Activated B cell treated with CpG ODN at 0.5 μM for 24 hours (primary cell): ENCODE measurements at regions not wholly inside any gene's neighbourhood (a gene's known extent, or its start where the extent isn't known, plus 50 kb on each side); places are given as distances from the start of the nearest gene placed in this dataset.

Experiments
- ATAC-seq: fragments of 200-7000 bp; cut with Tn5 transposase; one replicate; pipeline ENCODE4 v1.10.0; 2021; ENCODE audit warnings: low read depth, mild to moderate bottlenecking, moderate library complexity
- CTCF ChIA-PET: fragments of 350-600 bp; sonication (Branson Sonifier 250); formaldehyde crosslinking; loops from one replicate; lab custom pipeline; 2021; ENCODE audit warnings: antibody characterized with exemption; lab: Charles Lee
- POLR2A ChIA-PET: fragments of 350-600 bp; sonication (Branson Sonifier 250); formaldehyde crosslinking; loops from one replicate; lab custom pipeline; 2021; ENCODE audit warnings: antibody characterized with exemption; lab: Charles Lee
- DNase-seq: peaks from one replicate; pipeline ENCODE4 v3.0.0; 2022
- H3K27ac Mint-ChIP-seq: one replicate; pipeline ENCODE4 v1.8.0; 2020; ENCODE audit warnings: mixed read lengths
- H3K27me3 Mint-ChIP-seq: one replicate; pipeline ENCODE4 v1.8.0; 2021; ENCODE audit warnings: mixed read lengths
- H3K36me3 Mint-ChIP-seq: one replicate; pipeline ENCODE4 v1.8.0; 2021; ENCODE audit warnings: low read depth, mixed read lengths
- H3K4me1 Mint-ChIP-seq: one replicate; pipeline ENCODE4 v1.8.0; 2021; ENCODE audit warnings: mixed read lengths
- H3K4me3 Mint-ChIP-seq: one replicate; pipeline ENCODE4 v1.8.0; 2020; ENCODE audit warnings: mild to moderate bottlenecking, mixed read lengths
- H3K9me3 Mint-ChIP-seq: one replicate; pipeline ENCODE4 v1.8.0; 2020; ENCODE audit warnings: mixed read lengths
- CTCF ChIP-seq: fragments of 200-600 bp; IDR thresholded peaks from one replicate; pipeline ENCODE4 v1.8.0; 2022; ENCODE audit warnings: antibody characterized with exemption, mild to moderate bottlenecking
- intact Hi-C: fragments of 100-400 bp; cut with micrococcal nuclease; formaldehyde crosslinking; loops from one replicate; pipeline ENCODE4 v1.15.1; 2024

- intact Hi-C loops = no loop called here
- Mint-ChIP-seq H3K27me3 (no peaks in the 10 kb centered on the region), H3K36me3 (no peaks in the 10 kb centered on the region), H3K9me3 (no peaks in the 10 kb centered on the region), H3K27ac (no peak overlapping the region), H3K4me3 (no peak overlapping the region), H3K4me1 (no peaks in the 10 kb centered on the region)
- TF ChIP-seq CTCF = no peak
- POLR2A ChIA-PET = no interaction called here
- CTCF ChIA-PET = no interaction called here
- ATAC-seq (no peak), DNase-seq (no peak)
These were observed 128.4 kb upstream of the SPACA7 start for GRCh38 chr13:112247471-112248405.

DNA sequence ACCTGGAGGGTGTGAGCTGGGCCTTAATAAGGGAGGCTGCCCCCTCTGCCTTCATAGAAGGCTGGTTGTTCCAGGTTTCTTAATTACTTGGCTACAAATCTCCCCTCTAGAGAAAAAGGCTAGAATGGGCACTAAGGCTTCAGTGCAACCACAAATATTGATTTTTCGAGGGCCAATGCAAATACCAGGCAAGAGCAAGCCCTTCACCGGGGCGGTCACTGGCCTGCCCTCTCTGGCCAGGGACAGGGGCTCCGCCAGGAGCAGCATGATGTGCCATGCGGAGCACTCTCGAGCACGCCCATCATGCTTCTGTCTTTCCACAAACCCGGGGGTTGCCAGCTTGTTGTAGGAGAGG, 127.8 kb upstream of the SPACA7 start:
- intact Hi-C loops = no loop called here
- no peak overlapping the region for H3K4me3 Mint-ChIP-seq
- DNase-seq = no peak
- CTCF ChIA-PET = no interaction called here
- no peaks in the 10 kb centered on the region for H3K27me3 Mint-ChIP-seq
- H3K27ac Mint-ChIP-seq = no peak overlapping the region
- no peaks in the 10 kb centered on the region for H3K9me3 Mint-ChIP-seq
- POLR2A ChIA-PET = no interaction called here
- TF ChIP-seq CTCF = no peak
- ATAC-seq = no peak
- no peaks in the 10 kb centered on the region for H3K36me3 Mint-ChIP-seq
- no peaks in the 10 kb centered on the region for H3K4me1 Mint-ChIP-seq

DNA sequence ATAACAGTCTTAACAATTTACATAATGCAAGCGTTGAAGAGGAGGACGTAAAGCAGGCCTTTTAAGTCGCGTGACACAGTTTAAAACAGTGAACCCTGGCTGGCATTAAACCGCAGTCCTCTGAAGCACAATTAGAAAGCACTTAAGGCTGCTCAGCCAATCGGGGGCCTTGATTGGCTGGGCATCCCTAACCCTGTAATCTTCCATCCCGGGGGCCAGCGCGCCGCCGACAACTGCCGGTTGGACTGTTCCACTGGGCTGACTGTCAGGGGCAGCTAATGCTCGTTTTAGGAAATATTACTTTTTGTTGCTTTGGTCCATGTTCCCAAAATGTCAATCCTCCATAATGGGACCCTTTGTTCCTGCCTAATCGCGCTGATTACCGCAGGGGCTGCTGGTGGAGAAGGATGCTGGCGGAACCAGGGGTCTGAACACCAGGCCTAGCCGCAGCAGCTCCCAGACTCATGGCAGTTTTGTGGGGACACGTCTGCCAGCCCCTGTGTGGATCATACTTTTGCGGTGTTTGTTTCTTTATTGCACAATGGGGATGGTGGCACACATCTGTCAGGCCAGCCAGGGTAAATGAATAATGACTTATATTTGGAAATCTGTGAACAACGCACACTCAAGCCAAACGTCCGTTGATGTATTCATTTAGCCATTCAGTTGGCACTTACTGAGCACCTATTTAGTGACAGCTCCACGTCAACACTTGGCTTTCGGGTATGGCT, 127.1 kb upstream of the SPACA7 start:
- Mint-ChIP-seq H3K27ac (no peak overlapping the region), H3K9me3 (no peaks in the 10 kb centered on the region), H3K36me3 (no peaks in the 10 kb centered on the region), H3K4me3 (no peak overlapping the region), H3K4me1 (no peaks in the 10 kb centered on the region), H3K27me3 (peaks cover 2% of the 10 kb centered on the region)
- CTCF ChIA-PET = no interaction called here
- no peak for TF ChIP-seq CTCF
- POLR2A ChIA-PET = no interaction called here
- no peak for ATAC-seq
- DNase-seq = no peak
- intact Hi-C loops = no loop called here

DNA sequence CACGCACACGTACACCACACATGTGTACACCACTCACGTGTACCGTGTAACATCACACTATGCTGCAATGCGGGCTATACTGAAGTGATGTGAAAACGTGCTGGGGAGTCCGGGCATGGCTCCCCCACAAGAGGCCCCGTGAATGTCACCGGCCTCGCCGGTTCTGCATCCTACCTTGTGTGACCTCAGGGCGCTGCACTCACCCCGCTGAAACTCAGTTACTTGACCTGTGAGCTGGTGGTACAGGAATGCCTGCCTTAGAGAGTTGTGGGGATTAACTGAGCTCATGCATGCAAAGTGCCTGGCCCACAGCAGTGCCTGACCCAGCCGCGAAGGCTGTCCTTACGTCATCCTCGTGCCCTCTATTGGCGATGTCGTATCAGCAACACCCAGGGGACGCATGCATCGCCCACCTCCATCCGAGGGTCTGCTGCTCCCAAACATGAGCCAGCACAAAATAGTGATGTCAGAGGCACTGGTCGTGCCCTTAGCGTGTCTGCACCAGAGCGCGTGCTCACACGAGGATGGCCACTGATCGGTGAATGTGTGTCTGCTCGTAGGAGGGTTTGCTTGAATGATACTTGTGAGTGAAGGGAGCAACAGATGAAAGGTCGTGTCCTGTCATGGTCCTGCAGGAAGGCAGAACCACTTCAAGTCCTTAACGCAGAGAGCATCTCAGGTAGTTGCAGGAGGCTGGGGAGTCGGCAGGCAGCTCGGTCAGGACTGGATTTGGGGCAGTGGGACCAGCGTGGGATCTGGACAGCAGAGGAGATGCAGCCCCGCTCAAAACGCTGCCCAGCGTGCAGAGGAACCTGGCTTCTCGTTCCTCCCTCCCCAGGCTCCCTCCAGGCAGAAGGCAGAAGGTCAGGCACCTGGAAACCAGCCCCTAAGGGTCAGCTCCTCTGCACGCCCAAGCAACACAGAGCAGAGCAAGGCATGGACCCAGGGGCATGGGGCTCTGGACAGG, 126.2 kb upstream of the SPACA7 start:
- Mint-ChIP-seq H3K4me1 (no peaks in the 10 kb centered on the region), H3K4me3 (no peak overlapping the region), H3K27ac (no peak overlapping the region), H3K27me3 (peaks cover 6% of the 10 kb centered on the region), H3K9me3 (no peaks in the 10 kb centered on the region), H3K36me3 (no peaks in the 10 kb centered on the region)
- TF ChIP-seq CTCF = no peak
- CTCF ChIA-PET = no interaction called here
- POLR2A ChIA-PET = no interaction called here
- ATAC-seq (no peak), DNase-seq (no peak)
- intact Hi-C loops = no loop called here
